H9 (cell line): ENCODE measurements at regions not wholly inside any gene's neighbourhood (a gene's known extent, or its start where the extent isn't known, plus 50 kb on each side); places are given as distances from the start of the nearest gene placed in this dataset.
A peak's percentile ranks its signal among the peaks of the same experiment; 100 is the strongest.
"Not testable (repeated sequence)": the region's sequence is repeated elsewhere in the genome, so short reads cannot be mapped to it uniquely, and the experiment has no call there.

ENCODE experiments used
- DNase-seq: peaks from one replicate; pipeline ENCODE4 v3.0.0-alpha.2; 2017
- H2AFZ ChIP-seq: one replicate; pipeline ENCODE4 v1.6.1; 2013; ENCODE audit warnings: mild to moderate bottlenecking, low read length, control low read depth, moderate library complexity
- H2AK5ac ChIP-seq: 2 replicates; pipeline ENCODE4 v1.6.1; 2013; ENCODE audit warnings: low read length, control low read depth, mixed read lengths; ENCODE audit not compliant: insufficient read length
- H2BK120ac ChIP-seq: one replicate; pipeline ENCODE4 v1.6.1; 2013; ENCODE audit warnings: low read depth, mild to moderate bottlenecking, low read length, control low read depth, inconsistent platforms; ENCODE audit not compliant: poor library complexity, severe bottlenecking
- H2BK12ac ChIP-seq: 2 replicates; pipeline ENCODE4 v1.6.1; 2013; ENCODE audit warnings: low read length, control low read depth, mixed read lengths, low read depth; ENCODE audit not compliant: insufficient read length
- H2BK15ac ChIP-seq: 2 replicates; pipeline ENCODE4 v1.6.1; 2013; ENCODE audit warnings: low read depth, low read length, control low read depth
- H2BK20ac ChIP-seq: one replicate; pipeline ENCODE4 v1.6.1; 2013; ENCODE audit warnings: low read depth, mild to moderate bottlenecking, low read length, control low read depth, inconsistent platforms; ENCODE audit not compliant: poor library complexity, severe bottlenecking
- H2BK5ac ChIP-seq: 2 replicates; pipeline ENCODE4 v1.6.1; 2013; ENCODE audit warnings: low read length, control low read depth, mixed read lengths; ENCODE audit not compliant: insufficient read length
- H3K14ac ChIP-seq: 2 replicates; pipeline ENCODE4 v1.6.1; 2013; ENCODE audit warnings: low read length, control low read depth; ENCODE audit not compliant: insufficient read depth
- H3K18ac ChIP-seq: 2 replicates; pipeline ENCODE4 v1.6.1; 2013; ENCODE audit warnings: low read depth, mild to moderate bottlenecking, mixed read lengths, low read length, control low read depth; ENCODE audit not compliant: insufficient read length
- H3K23ac ChIP-seq: 2 replicates; pipeline ENCODE4 v1.6.1; 2013; ENCODE audit warnings: low read length, control low read depth, mixed read lengths, low read depth; ENCODE audit not compliant: insufficient read length
- H3K23me2 ChIP-seq: 2 replicates; pipeline ENCODE4 v1.6.1; 2013; ENCODE audit warnings: low read depth, mild to moderate bottlenecking, mixed read lengths, low read length, control low read depth; ENCODE audit not compliant: insufficient read length, poor library complexity, severe bottlenecking
- H3K27ac ChIP-seq: 2 replicates; pipeline ENCODE4 v1.5.1; 2013; ENCODE audit warnings: low read length, control low read depth, mixed read lengths, low read depth; ENCODE audit not compliant: insufficient read length
- H3K27me3 ChIP-seq: 2 replicates; pipeline ENCODE4 v1.6.1; 2013; ENCODE audit warnings: low read length, control low read depth, inconsistent platforms; ENCODE audit not compliant: insufficient read depth
- H3K4ac ChIP-seq: 2 replicates; pipeline ENCODE4 v1.6.1; 2013; ENCODE audit warnings: low read depth, mild to moderate bottlenecking, control low read depth, inconsistent platforms, low read length, moderate library complexity
- H3K4me1 ChIP-seq: 2 replicates; pipeline ENCODE4 v1.6.1; 2013; ENCODE audit warnings: low read length, control low read depth, inconsistent platforms; ENCODE audit not compliant: insufficient read depth
- H3K4me2 ChIP-seq: 2 replicates; pipeline ENCODE4 v1.6.1; 2013; ENCODE audit warnings: low read length, control low read depth, mixed read lengths; ENCODE audit not compliant: insufficient read length, insufficient read depth
- H3K56ac ChIP-seq: 2 replicates; pipeline ENCODE4 v1.6.1; 2013; ENCODE audit warnings: low read depth, mild to moderate bottlenecking, mixed read lengths, low read length, control low read depth; ENCODE audit not compliant: insufficient read length
- H3K79me1 ChIP-seq: 2 replicates; pipeline ENCODE4 v1.6.1; 2013; ENCODE audit warnings: low read depth, mild to moderate bottlenecking, moderate library complexity, low read length, control low read depth, inconsistent platforms; ENCODE audit not compliant: insufficient read depth, poor library complexity, severe bottlenecking
- H3K79me2 ChIP-seq: 2 replicates; pipeline ENCODE4 v1.6.1; 2013; ENCODE audit warnings: low read length, control low read depth, inconsistent platforms; ENCODE audit not compliant: insufficient read depth
- H3K9ac ChIP-seq: 2 replicates; pipeline ENCODE4 v1.6.1; 2013; ENCODE audit warnings: low read length, control low read depth, mixed read lengths; ENCODE audit not compliant: insufficient read length; ENCODE audit errors: extremely low read depth
- H3K9me3 ChIP-seq: one replicate; pipeline ENCODE4 v1.6.1; 2013; ENCODE audit warnings: low read depth, low read length, inconsistent platforms; ENCODE audit not compliant: control insufficient read depth
- H3T11ph ChIP-seq: one replicate; pipeline ENCODE4 v1.6.1; 2013; ENCODE audit warnings: mild to moderate bottlenecking, low read length, control low read depth, inconsistent platforms
- H4K20me1 ChIP-seq: one replicate; pipeline ENCODE4 v1.6.1; 2013; ENCODE audit not compliant: control insufficient read depth, insufficient read length, insufficient read depth
- H4K5ac ChIP-seq: 2 replicates; pipeline ENCODE4 v1.6.1; 2013; ENCODE audit warnings: low read depth, mild to moderate bottlenecking, mixed read lengths, low read length, control low read depth; ENCODE audit not compliant: insufficient read length
- H4K8ac ChIP-seq: replicated peaks from 2 replicates; pipeline ENCODE4 v1.6.1; 2013; ENCODE audit warnings: low read length, control low read depth, mixed read lengths, low read depth; ENCODE audit not compliant: insufficient read length
- H4K91ac ChIP-seq: 2 replicates; pipeline ENCODE4 v1.6.1; 2013; ENCODE audit warnings: low read depth, mild to moderate bottlenecking, moderate library complexity, mixed read lengths, low read length, control low read depth; ENCODE audit not compliant: insufficient read length
- H3K27ac Mint-ChIP-seq, 3 experiments: 2 replicates in 2 of 3; 3 replicates in 1 of 3; pipeline ENCODE4 v1.8.0; 2020 to 2021; ENCODE audit warnings: mixed read lengths in 3 of 3, mild to moderate bottlenecking in 1 of 3, moderate library complexity in 1 of 3
- H3K27me3 Mint-ChIP-seq: 2 replicates; pipeline ENCODE4 v1.8.0; 2021; ENCODE audit warnings: low read depth, mild to moderate bottlenecking, moderate library complexity, mixed read lengths
- H3K36me3 Mint-ChIP-seq, 3 experiments: 2 replicates in 2 of 3; 3 replicates in 1 of 3; pipeline ENCODE4 v1.8.0; 2020 to 2021; ENCODE audit warnings: low read depth in 3 of 3, mixed read lengths in 3 of 3; ENCODE audit not compliant: insufficient read depth in 1 of 3
- H3K4me1 Mint-ChIP-seq, 2 experiments: 2 replicates each; pipeline ENCODE4 v1.8.0; 2020; ENCODE audit warnings: mixed read lengths in 2 of 2
- H3K4me3 Mint-ChIP-seq, 2 experiments: 2 replicates in 1 of 2; 3 replicates in 1 of 2; pipeline ENCODE4 v1.8.0; 2020 to 2021; ENCODE audit warnings: mild to moderate bottlenecking in 2 of 2, mixed read lengths in 2 of 2, moderate library complexity in 1 of 2
- H3K9me3 Mint-ChIP-seq, 2 experiments: 2 replicates in 1 of 2; 3 replicates in 1 of 2; pipeline ENCODE4 v1.8.0; 2020; ENCODE audit warnings: mild to moderate bottlenecking in 2 of 2, mixed read lengths in 2 of 2, moderate library complexity in 1 of 2
- CTCF ChIP-seq: fragments of 200-600 bp; sonication (generic); conservative IDR thresholded peaks from 3 replicates; pipeline ENCODE4 v1.8.0; 2021; ENCODE audit warnings: antibody characterized with exemption, mild to moderate bottlenecking
- WGBS: extraction: QIAGEN DNeasy Blood & Tissue Kit; methylation state at CpG from one replicate; pipeline ENCODE4 v1.1.7; 2013; ENCODE audit warnings: missing lambda C conversion rate, low lambda C conversion rate, mixed read lengths; ENCODE audit not compliant: insufficient read length; ENCODE audit errors: extremely low coverage; 5-methylcytosine and 5-hydroxymethylcytosine counted together

GRCh38 chr7:138249975-138250374 lies 173.7 kb downstream of the AKR1D1 start:
- no peak overlapping the region for H2AK5ac ChIP-seq
- no peak overlapping the region for H4K8ac ChIP-seq
- Mint-ChIP-seq H3K27me3 (no peaks in the 10 kb centered on the region; the same call in 1 of the 2 replicates), H3K27ac (0 out of 7 replicates have a peak overlapping the region, but pooled peaks of 1 of the 3 experiments have one; percentile 21), H3K4me1 (peaks cover 31 to 40% of the 10 kb centered on the region in 2 experiments), H3K9me3 (peaks cover 11 to 28% of the 10 kb centered on the region in 2 experiments), H3K36me3 (peaks cover 16 to 24% (median 19%) of the 10 kb centered on the region in 3 experiments), H3K4me3 (no peak overlapping the region)
- no peak overlapping the region for H3K18ac ChIP-seq
- TF ChIP-seq CTCF: no peak
- no peak overlapping the region for H2AFZ ChIP-seq
- H2BK5ac ChIP-seq: no peak overlapping the region
- H2BK12ac ChIP-seq: no peak overlapping the region
- no peak overlapping the region for H2BK15ac ChIP-seq
- DNase-seq: no peak
- H3K9ac ChIP-seq: no peak overlapping the region
- no peaks in the 10 kb centered on the region for H3K23me2 ChIP-seq
- peaks cover 3% of the 10 kb centered on the region; the same call in 1 of the 2 replicates for H3K4me1 ChIP-seq
- no peak overlapping the region for H4K5ac ChIP-seq
- no peak overlapping the region for H3T11ph ChIP-seq
- no peak overlapping the region for H3K56ac ChIP-seq
- no peak overlapping the region for H2BK120ac ChIP-seq
- H3K14ac ChIP-seq: no peak overlapping the region
- no CpG with 5 or more reads among the region's 4 CpGs for WGBS
- no peak overlapping the region for H2BK20ac ChIP-seq
- H3K27me3 ChIP-seq: no peaks in the 10 kb centered on the region
- H4K20me1 ChIP-seq: no peaks in the 10 kb centered on the region
- no peak overlapping the region for H3K4ac ChIP-seq
- H3K79me2 ChIP-seq: no peaks in the 10 kb centered on the region
- H3K27ac ChIP-seq: no peak overlapping the region
- no peak overlapping the region for H4K91ac ChIP-seq
- H3K4me2 ChIP-seq: no peak overlapping the region
- no peak overlapping the region for H3K23ac ChIP-seq
- no peaks in the 10 kb centered on the region for H3K9me3 ChIP-seq
- no peaks in the 10 kb centered on the region for H3K79me1 ChIP-seq

DNA sequence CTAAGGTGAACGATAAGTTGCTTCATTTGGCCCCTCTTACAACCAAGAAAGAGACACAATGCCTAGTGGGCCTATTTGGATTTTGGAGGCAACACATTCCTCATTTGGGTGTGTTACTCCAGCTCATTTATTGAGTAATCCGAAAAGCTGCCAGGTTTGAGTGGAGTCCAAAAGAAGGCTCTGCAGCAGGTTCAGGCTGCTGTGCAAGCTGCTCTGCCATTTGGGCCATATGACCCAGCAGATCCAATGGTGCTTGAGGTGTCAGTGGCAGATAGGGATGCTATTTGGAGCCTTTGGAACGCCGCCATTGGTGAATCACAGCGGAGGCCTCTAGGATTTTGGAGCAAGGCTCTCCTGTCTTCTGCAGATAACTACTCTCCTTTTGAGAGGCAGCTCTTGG lies 176.4 kb downstream of the AKR1D1 start:
- Mint-ChIP-seq H3K36me3 (peaks cover 27 to 36% (median 28%) of the 10 kb centered on the region in 3 experiments), H3K4me1 (peaks cover 6 to 14% of the 10 kb centered on the region in 2 experiments), H3K9me3 (peaks cover 27 to 43% of the 10 kb centered on the region in 2 experiments)
- H4K8ac ChIP-seq, H3K27ac ChIP-seq, H3K23ac ChIP-seq, H3K18ac ChIP-seq, H3K4me3 Mint-ChIP-seq, H2BK12ac ChIP-seq, H3K79me2 ChIP-seq, H3K56ac ChIP-seq, H2BK120ac ChIP-seq, DNase-seq, H3K9me3 ChIP-seq, H4K91ac ChIP-seq, H3K14ac ChIP-seq, H3T11ph ChIP-seq, H3K79me1 ChIP-seq, H2BK15ac ChIP-seq, H3K27me3 Mint-ChIP-seq, H4K20me1 ChIP-seq, H3K27me3 ChIP-seq, H2AFZ ChIP-seq, H3K4ac ChIP-seq, H2AK5ac ChIP-seq, H3K27ac Mint-ChIP-seq, H2BK5ac ChIP-seq, H4K5ac ChIP-seq, H3K4me1 ChIP-seq, H3K4me2 ChIP-seq, H3K9ac ChIP-seq, H3K23me2 ChIP-seq, H2BK20ac ChIP-seq: not testable (repeated sequence)
- WGBS: no CpG with 5 or more reads among the region's 5 CpGs
